ENCODE measurements at regions not wholly inside any gene's neighbourhood (a gene's known extent, or its start where the extent isn't known, plus 50 kb on each side); places are given as distances from the start of the nearest gene placed in this dataset.

DNA sequence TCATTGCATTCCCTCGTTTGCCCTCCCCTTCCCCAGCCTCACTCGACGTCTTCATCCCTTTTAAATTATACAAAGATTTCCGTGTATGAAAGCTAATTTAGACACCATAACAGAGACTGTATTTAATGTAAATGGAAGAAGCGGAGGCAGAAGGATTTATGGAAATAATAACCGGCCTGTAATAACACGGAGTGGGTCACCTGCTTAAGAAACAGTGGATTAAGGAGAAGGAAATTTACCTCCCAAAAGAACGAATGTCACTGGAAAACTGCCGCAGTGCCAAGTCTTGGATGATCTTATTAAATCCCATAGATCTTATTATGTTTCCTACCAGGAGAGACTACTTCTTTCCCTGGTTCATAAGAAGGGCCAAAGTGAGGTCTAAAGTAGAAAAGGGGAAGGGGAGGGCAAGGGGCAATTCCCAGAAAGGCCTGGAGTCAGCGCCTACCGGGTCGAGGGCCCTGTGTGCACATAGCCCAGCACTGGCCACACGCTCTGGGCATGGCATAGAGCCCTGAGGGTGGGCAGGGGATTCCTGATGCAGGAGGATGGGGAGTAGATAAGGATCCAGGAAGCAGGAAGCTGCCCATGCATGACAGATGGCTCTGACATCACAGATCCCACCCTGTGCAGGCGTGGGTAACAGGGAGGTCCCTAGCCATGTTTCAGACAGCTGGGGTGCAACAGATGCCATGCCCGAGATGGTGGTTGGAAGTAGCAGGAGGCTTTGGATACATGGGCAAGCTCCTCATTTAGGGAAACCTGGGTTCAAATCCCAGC, 56.2 kb upstream of the RPL38 start:
- no peak for DNase-seq (ENCODE audit: low spot score)
- ATAC-seq = no peak
- no peaks in the 10 kb centered on the region for H3K36me3 ChIP-seq (replicated peaks in 1 of 2; ENCODE audit: control insufficient read depth in 1 of 2, insufficient read depth in 2 of 2, low read length in 2 of 2)
- no peak overlapping the region for H3K27ac ChIP-seq (ENCODE audit: extremely low read length, insufficient read depth, low read length)
- no peaks in the 10 kb centered on the region for H3K79me2 ChIP-seq (ENCODE audit: insufficient read depth, low read length)
- no peak for FAIRE-seq
- BruUV-seq (replicated peaks) = no TSS peak
- no peak overlapping the region for H3K4me2 ChIP-seq (ENCODE audit: low read depth, low read length)
- H2AFZ ChIP-seq (ENCODE audit: low read length) = no peak overlapping the region
- 20% methylated on average over 14 of the region's 15 CpGs for WGBS (ENCODE audit: low lambda C conversion rate)
- intact Hi-C loops (cut with micrococcal nuclease; ENCODE audit: unreplicated experiment) (no loop called here), in situ Hi-C loops (cut with HindIII; ENCODE audit: extremely low pct_ligation_motif_present, low pct_unique_long_range_greater_than_20kb) (no loop called here)
- H3K9me3 ChIP-seq (ENCODE audit: low read length) = peaks cover 18% of the 10 kb centered on the region
- H3K9ac ChIP-seq (ENCODE audit: insufficient read depth, low read depth, low read length) = no peak overlapping the region
- CTCF ChIA-PET (ENCODE audit: low intra/inter-chr PET ratio, low total read pairs) = no interaction called here
- TF ChIP-seq ZNF101 (CRISPR knock-in tag; IDR thresholded peaks at IDR 0.05; ENCODE audit: borderline replicate concordance, low read depth) (no peak), PPARG (CRISPR knock-in tag; conservative IDR thresholded peaks at IDR 0.05) (no peak)
- H3K4me1 ChIP-seq (ENCODE audit: insufficient read depth, low read length) = no peaks in the 10 kb centered on the region
- POLR2A ChIA-PET = no interaction called here
- no peaks in the 10 kb centered on the region for H4K20me1 ChIP-seq (ENCODE audit: insufficient read depth, low read length)
- H3K27me3 ChIP-seq (ENCODE audit: control insufficient read depth in 1 of 2, insufficient read depth in 2 of 2, low read length in 2 of 2) = peaks cover 0 to 25% of the 10 kb centered on the region in 2 experiments
- no peak overlapping the region for H3K4me3 ChIP-seq (replicated peaks in 1 of 3; ENCODE audit: insufficient read depth in 1 of 3, low read depth in 2 of 3, low read length in 3 of 3)

DNA sequence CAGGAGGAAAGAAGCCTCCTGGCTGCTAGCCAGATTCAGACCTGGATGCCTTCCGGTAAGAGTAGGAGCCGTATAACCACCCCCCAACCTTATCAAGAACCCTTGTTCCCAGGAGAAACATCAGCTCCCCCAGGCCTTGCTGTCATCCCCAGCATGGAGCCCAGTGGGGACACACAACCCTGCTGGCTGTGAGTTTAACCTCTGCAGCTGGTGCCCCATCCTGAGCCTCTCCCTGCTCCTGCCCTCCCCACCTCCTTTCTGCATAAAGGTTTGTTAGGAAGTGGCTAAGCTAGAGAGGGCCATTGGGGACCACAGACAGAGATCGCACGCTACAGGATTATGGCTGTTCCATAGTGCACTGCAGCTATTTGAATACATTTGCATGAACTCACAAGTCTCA, 55.5 kb upstream of the RPL38 start:
- in situ Hi-C loops (cut with HindIII; ENCODE audit: extremely low pct_ligation_motif_present, low pct_unique_long_range_greater_than_20kb) (no loop called here), intact Hi-C loops (cut with micrococcal nuclease; ENCODE audit: unreplicated experiment) (no loop called here)
- 80% methylated on average over 4 of the region's 4 CpGs for WGBS (ENCODE audit: low lambda C conversion rate)
- no peak overlapping the region for H3K4me3 ChIP-seq (replicated peaks in 1 of 3; ENCODE audit: insufficient read depth in 1 of 3, low read depth in 2 of 3, low read length in 3 of 3)
- ChIA-PET CTCF (ENCODE audit: low intra/inter-chr PET ratio, low total read pairs) (no interaction called here), POLR2A (no interaction called here)
- no peak for ATAC-seq
- H3K9ac ChIP-seq (ENCODE audit: insufficient read depth, low read depth, low read length) = no peak overlapping the region
- no peak overlapping the region for H3K27ac ChIP-seq (ENCODE audit: extremely low read length, insufficient read depth, low read length)
- FAIRE-seq = no peak
- DNase-seq (ENCODE audit: low spot score) = no peak
- H3K36me3 ChIP-seq (replicated peaks in 1 of 2; ENCODE audit: control insufficient read depth in 1 of 2, insufficient read depth in 2 of 2, low read length in 2 of 2) = no peaks in the 10 kb centered on the region
- no peak for TF ChIP-seq ZNF619 (CRISPR knock-in tag; IDR thresholded peaks at IDR 0.05)
- TF ChIP-seq YEATS4 (CRISPR knock-in tag; IDR thresholded peaks at IDR 0.05; ENCODE audit: borderline replicate concordance) = no peak
- TF ChIP-seq FOXK2 (IDR thresholded peaks at IDR 0.05) = no peak
- TF ChIP-seq, protein P1, sequence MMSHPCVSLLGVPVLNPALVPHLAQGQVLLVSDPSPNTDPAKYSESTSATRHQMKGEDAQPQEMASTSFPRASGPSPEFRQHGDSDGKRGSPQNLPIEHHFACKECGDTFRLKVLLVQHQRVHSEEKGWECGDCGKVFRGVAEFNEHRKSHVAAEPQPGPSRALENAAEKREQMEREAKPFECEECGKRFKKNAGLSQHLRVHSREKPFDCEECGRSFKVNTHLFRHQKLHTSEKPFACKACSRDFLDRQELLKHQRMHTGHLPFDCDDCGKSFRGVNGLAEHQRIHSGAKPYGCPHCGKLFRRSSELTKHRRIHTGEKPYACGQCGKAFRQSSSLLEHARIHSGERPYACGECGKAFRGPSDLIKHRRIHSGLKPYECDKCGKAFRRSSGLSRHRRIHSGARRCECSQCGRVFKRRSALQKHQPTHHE (CRISPR knock-in tag; IDR thresholded peaks at IDR 0.05; ENCODE audit: borderline replicate concordance) = no peak
- TF ChIP-seq SMYD3 (CRISPR knock-in tag; IDR thresholded peaks at IDR 0.05) = no peak
- no peak for TF ChIP-seq NAIF1 (CRISPR knock-in tag; IDR thresholded peaks at IDR 0.05; ENCODE audit: borderline replicate concordance)
- TF ChIP-seq, protein P2, sequence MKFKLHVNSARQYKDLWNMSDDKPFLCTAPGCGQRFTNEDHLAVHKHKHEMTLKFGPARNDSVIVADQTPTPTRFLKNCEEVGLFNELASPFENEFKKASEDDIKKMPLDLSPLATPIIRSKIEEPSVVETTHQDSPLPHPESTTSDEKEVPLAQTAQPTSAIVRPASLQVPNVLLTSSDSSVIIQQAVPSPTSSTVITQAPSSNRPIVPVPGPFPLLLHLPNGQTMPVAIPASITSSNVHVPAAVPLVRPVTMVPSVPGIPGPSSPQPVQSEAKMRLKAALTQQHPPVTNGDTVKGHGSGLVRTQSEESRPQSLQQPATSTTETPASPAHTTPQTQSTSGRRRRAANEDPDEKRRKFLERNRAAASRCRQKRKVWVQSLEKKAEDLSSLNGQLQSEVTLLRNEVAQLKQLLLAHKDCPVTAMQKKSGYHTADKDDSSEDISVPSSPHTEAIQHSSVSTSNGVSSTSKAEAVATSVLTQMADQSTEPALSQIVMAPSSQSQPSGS (CRISPR knock-in tag; IDR thresholded peaks at IDR 0.05) = no peak
- H3K79me2 ChIP-seq (ENCODE audit: insufficient read depth, low read length) = no peaks in the 10 kb centered on the region
- H3K27me3 ChIP-seq (ENCODE audit: control insufficient read depth in 1 of 2, insufficient read depth in 2 of 2, low read length in 2 of 2) = peaks cover 0 to 33% of the 10 kb centered on the region in 2 experiments
- no peak overlapping the region for H2AFZ ChIP-seq (ENCODE audit: low read length)
- peaks cover 11% of the 10 kb centered on the region for H3K9me3 ChIP-seq (ENCODE audit: low read length)
- BruUV-seq (replicated peaks) = no TSS peak
- no peaks in the 10 kb centered on the region for H3K4me1 ChIP-seq (ENCODE audit: insufficient read depth, low read length)
- no peak overlapping the region for H3K4me2 ChIP-seq (ENCODE audit: low read depth, low read length)
- H4K20me1 ChIP-seq (ENCODE audit: insufficient read depth, low read length) = no peaks in the 10 kb centered on the region

Data from HepG2 (cell line).